Activated CD8-positive, alpha-beta T cell treated with anti-CD3 and anti-CD28 coated beads for 36 hours (primary cell): ENCODE measurements at regions not wholly inside any gene's neighbourhood (a gene's known extent, or its start where the extent isn't known, plus 50 kb on each side); places are given as distances from the start of the nearest gene placed in this dataset.

ENCODE experiments used
- ATAC-seq: fragments of 200-7000 bp; cut with Tn5 transposase; one replicate; pipeline ENCODE4 v1.10.0; 2021; ENCODE audit warnings: mild to moderate bottlenecking, moderate library complexity
- CTCF ChIA-PET: fragments of 350-600 bp; sonication (Branson Sonifier 250); formaldehyde crosslinking; loops from one replicate; lab custom pipeline; 2021; ENCODE audit warnings: antibody characterized with exemption; lab: Charles Lee
- POLR2A ChIA-PET: fragments of 350-600 bp; sonication (Branson Sonifier 250); formaldehyde crosslinking; loops from one replicate; lab custom pipeline; 2021; ENCODE audit warnings: antibody characterized with exemption; lab: Charles Lee
- DNase-seq: peaks from one replicate; pipeline ENCODE4 v3.0.0-alpha.2; 2020
- H3K27ac Mint-ChIP-seq: one replicate; pipeline ENCODE4 v1.8.0; 2021; ENCODE audit warnings: mild to moderate bottlenecking, mixed read lengths
- H3K27me3 Mint-ChIP-seq: one replicate; pipeline ENCODE4 v1.8.0; 2021; ENCODE audit warnings: mixed read lengths
- H3K36me3 Mint-ChIP-seq: one replicate; pipeline ENCODE4 v1.8.0; 2021; ENCODE audit warnings: low read depth, mixed read lengths
- H3K4me1 Mint-ChIP-seq: one replicate; pipeline ENCODE4 v1.8.0; 2021; ENCODE audit warnings: low read depth, mixed read lengths
- H3K4me3 Mint-ChIP-seq: one replicate; pipeline ENCODE4 v1.8.0; 2021; ENCODE audit warnings: mild to moderate bottlenecking, moderate library complexity, mixed read lengths
- H3K9me3 Mint-ChIP-seq: one replicate; pipeline ENCODE4 v1.8.0; 2021; ENCODE audit warnings: mixed read lengths
- intact Hi-C: fragments of 100-400 bp; cut with micrococcal nuclease; formaldehyde crosslinking; loops from one replicate; pipeline ENCODE4 v1.10.0; 2022
- TF ChIP-seq, protein P1 (sequence below): fragments of 200-600 bp; IDR thresholded peaks from one replicate; pipeline ENCODE4 v1.8.0; 2022; ENCODE audit warnings: antibody characterized with exemption, mild to moderate bottlenecking

DNA sequence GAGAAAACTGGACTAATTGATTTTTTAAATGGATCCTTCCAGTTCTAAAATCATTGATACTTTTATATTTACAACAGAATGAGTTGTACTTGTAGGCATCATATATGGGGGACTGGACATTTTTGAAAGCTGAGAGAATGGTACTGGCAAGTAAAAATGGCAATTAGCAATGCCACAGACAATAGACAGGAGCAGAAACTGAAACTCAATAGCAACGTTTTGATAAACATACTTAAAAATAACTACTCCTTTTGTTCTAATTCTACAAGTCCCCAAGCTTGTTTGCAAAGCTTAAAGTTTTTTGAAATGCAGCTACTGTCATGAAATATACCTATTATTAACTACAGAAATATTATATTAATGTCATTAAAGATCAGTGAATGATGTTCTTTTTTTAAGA is 52.8 kb upstream of the FBXL7 start:
- peaks cover 2% of the 10 kb centered on the region for H3K9me3 Mint-ChIP-seq
- no peaks in the 10 kb centered on the region for H3K36me3 Mint-ChIP-seq
- ATAC-seq: no peak
- ChIA-PET POLR2A (no interaction called here), CTCF (interaction anchor here (1.5 kb wide), 1 partner anchor 11 kb away, joined by 3 read pairs; no protein-coding TSS in a partner anchor)
- no peaks in the 10 kb centered on the region for H3K27me3 Mint-ChIP-seq
- H3K4me3 Mint-ChIP-seq: no peak overlapping the region
- no peak for DNase-seq
- intact Hi-C loops: no loop called here
- TF ChIP-seq, protein P1, sequence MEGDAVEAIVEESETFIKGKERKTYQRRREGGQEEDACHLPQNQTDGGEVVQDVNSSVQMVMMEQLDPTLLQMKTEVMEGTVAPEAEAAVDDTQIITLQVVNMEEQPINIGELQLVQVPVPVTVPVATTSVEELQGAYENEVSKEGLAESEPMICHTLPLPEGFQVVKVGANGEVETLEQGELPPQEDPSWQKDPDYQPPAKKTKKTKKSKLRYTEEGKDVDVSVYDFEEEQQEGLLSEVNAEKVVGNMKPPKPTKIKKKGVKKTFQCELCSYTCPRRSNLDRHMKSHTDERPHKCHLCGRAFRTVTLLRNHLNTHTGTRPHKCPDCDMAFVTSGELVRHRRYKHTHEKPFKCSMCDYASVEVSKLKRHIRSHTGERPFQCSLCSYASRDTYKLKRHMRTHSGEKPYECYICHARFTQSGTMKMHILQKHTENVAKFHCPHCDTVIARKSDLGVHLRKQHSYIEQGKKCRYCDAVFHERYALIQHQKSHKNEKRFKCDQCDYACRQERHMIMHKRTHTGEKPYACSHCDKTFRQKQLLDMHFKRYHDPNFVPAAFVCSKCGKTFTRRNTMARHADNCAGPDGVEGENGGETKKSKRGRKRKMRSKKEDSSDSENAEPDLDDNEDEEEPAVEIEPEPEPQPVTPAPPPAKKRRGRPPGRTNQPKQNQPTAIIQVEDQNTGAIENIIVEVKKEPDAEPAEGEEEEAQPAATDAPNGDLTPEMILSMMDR: no peak
- no peaks in the 10 kb centered on the region for H3K4me1 Mint-ChIP-seq
- H3K27ac Mint-ChIP-seq: no peak overlapping the region

DNA sequence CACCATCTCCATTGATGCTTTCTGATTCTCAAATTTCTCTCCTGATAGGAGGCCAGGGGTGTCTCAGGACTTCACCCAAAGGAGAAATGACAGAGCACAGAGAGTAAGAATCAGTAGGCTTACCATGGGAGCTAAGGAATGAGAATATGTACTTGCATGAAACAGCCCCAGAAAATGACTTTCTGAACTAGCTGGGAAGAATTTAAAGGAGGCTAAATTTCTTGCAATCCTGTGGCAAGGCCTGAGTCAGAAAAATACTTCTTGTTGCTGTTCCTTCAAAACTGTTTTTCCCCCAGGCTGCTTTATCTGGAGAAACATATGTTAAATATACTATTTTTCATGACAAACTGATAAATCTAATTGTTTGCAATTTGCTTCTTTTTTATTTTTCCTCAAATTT is 53.4 kb upstream of the FBXL7 start:
- intact Hi-C loops: no loop called here
- Mint-ChIP-seq H3K27ac (no peak overlapping the region), H3K4me3 (no peak overlapping the region)

DNA sequence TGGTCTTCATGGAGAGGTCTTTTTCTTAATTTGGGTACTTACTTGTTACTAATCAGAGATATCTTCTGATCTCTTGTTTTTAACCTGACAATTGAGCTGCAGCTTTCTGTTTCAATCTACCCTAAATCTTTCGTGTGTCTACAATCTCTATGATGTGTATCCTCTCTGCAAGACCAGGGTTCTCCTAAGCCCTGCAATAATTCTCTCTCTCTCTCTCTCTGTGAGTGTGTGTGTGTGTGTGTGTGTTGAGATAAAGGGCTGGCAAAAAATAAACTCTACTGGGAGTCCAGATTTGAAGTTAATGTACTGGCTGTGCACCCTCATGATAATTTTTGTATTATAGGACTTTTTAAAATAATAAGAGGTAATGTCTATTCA is 57.8 kb upstream of the FBXL7 start:
- TF ChIP-seq, protein P1: no peak
- intact Hi-C loops: no loop called here
- ChIA-PET POLR2A (no interaction called here), CTCF (interaction anchor here (1.6 kb wide), 1 partner anchor 16 kb away, joined by 3 read pairs; no protein-coding TSS in a partner anchor)
- no peaks in the 10 kb centered on the region for H3K4me1 Mint-ChIP-seq
- H3K27ac Mint-ChIP-seq: no peak overlapping the region
- no peaks in the 10 kb centered on the region for H3K36me3 Mint-ChIP-seq
- no peaks in the 10 kb centered on the region for H3K27me3 Mint-ChIP-seq
- ATAC-seq (no peak), DNase-seq (no peak)
- peaks cover 6% of the 10 kb centered on the region for H3K9me3 Mint-ChIP-seq
- H3K4me3 Mint-ChIP-seq: no peak overlapping the region

More for the DNA sequence above, 53.4 kb upstream of the FBXL7 start:
- H3K4me1 Mint-ChIP-seq: no peaks in the 10 kb centered on the region
- H3K9me3 Mint-ChIP-seq: peaks cover 2% of the 10 kb centered on the region
- TF ChIP-seq, protein P1: no peak
- CTCF ChIA-PET: interaction anchor here (1.5 kb wide), 1 partner anchor 11 kb away, joined by 3 read pairs; no protein-coding TSS in a partner anchor
- POLR2A ChIA-PET: no interaction called here
- no peaks in the 10 kb centered on the region for H3K27me3 Mint-ChIP-seq
- DNase-seq (no peak), ATAC-seq (no peak)
- no peaks in the 10 kb centered on the region for H3K36me3 Mint-ChIP-seq

DNA sequence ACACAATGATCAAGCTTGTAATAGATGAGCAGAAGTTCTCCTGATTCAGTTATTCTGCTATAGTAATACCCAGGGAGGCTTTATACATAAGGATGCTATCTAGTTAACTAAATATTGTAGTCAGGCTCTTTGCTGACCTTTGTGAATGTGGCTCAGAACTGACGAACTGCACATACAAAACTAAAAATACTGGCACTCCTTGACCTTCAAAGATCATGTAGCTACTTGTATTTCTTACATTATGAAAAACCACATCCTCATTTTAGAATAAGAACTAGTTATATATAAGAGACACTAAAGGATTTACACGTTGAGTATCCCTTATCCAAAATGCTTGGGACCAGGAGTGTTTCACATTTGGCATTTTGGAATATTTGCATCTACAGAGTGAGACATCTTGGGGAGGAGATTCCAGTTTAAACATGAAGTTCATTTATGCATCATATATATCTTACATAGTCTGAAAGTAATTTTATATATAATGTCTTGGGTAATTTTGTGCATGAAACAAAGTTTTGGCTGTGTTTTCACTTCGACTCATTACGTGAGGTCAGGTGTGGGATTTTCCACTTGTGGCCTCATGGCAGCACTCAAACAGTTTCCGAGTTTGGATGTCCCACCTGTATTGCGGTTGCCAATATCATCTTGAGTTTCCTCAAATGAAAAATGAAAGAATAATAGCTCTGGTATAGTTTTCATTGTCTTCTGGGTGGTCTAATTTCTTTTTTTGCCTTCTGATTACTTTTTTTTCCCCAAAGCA is 58.4 kb upstream of the FBXL7 start:
- CTCF ChIA-PET: interaction anchor here (1.6 kb wide), 1 partner anchor 15 kb away, joined by 3 read pairs; no protein-coding TSS in a partner anchor
- ATAC-seq (no peak), DNase-seq (no peak)
- peaks cover 6% of the 10 kb centered on the region for H3K9me3 Mint-ChIP-seq
- TF ChIP-seq, protein P1: no peak
- no peaks in the 10 kb centered on the region for H3K27me3 Mint-ChIP-seq
- intact Hi-C loops: no loop called here
- no peaks in the 10 kb centered on the region for H3K36me3 Mint-ChIP-seq
- H3K4me3 Mint-ChIP-seq: no peak overlapping the region
- H3K4me1 Mint-ChIP-seq: no peaks in the 10 kb centered on the region
- POLR2A ChIA-PET: no interaction called here
- H3K27ac Mint-ChIP-seq: no peak overlapping the region

DNA sequence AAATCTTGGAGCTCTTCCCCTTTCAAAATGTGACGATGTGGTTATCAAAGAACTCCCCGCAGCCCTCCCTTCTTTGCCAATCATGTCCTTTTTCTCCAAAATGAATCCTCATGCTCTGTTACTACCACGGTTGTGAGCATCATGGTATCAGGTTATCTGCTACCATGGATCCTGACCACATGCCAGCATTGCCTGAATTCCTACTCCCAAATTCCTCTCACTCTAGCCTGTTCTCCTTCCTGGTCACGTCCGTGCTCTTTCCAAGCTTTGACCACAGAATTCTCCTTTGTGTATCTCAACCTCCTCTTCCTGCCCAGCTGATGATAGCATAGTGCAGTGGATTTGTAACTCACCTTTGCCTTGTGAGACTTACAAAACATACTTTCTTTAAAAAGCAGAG is 59.5 kb upstream of the FBXL7 start:
- DNase-seq (no peak), ATAC-seq (no peak)
- H3K9me3 Mint-ChIP-seq: peaks cover 6% of the 10 kb centered on the region
- intact Hi-C loops: no loop called here
- no peak overlapping the region for H3K4me3 Mint-ChIP-seq
- TF ChIP-seq, protein P1: no peak
- H3K27me3 Mint-ChIP-seq: no peaks in the 10 kb centered on the region
- no peaks in the 10 kb centered on the region for H3K36me3 Mint-ChIP-seq
- H3K27ac Mint-ChIP-seq: no peak overlapping the region
- ChIA-PET POLR2A (no interaction called here), CTCF (no interaction called here)
- H3K4me1 Mint-ChIP-seq: no peaks in the 10 kb centered on the region
